ENCODE measurements at regions not wholly inside any gene's neighbourhood (a gene's known extent, or its start where the extent isn't known, plus 50 kb on each side); places are given as distances from the start of the nearest gene placed in this dataset.

DNA sequence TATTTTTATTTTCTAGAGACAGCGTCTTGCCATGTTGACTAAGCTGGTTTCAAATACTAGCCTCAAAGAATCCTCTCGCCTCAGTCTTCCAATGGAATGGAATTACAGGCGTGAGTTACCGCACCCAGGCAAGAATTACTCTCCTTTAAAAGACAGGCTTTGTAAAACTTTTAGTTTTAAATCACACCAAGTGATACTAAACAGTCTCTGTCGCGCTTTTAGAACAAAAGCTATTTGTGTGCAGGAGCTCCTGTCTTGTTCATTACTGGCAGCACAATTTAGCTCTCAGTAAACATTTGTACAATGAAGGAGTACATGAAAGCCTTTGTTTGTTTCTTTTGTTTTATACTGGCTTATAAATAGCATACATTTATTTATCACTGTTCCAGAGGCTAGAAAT, 1719.2 kb upstream of the PIK3C3 start:
- TF ChIP-seq, protein P1, sequence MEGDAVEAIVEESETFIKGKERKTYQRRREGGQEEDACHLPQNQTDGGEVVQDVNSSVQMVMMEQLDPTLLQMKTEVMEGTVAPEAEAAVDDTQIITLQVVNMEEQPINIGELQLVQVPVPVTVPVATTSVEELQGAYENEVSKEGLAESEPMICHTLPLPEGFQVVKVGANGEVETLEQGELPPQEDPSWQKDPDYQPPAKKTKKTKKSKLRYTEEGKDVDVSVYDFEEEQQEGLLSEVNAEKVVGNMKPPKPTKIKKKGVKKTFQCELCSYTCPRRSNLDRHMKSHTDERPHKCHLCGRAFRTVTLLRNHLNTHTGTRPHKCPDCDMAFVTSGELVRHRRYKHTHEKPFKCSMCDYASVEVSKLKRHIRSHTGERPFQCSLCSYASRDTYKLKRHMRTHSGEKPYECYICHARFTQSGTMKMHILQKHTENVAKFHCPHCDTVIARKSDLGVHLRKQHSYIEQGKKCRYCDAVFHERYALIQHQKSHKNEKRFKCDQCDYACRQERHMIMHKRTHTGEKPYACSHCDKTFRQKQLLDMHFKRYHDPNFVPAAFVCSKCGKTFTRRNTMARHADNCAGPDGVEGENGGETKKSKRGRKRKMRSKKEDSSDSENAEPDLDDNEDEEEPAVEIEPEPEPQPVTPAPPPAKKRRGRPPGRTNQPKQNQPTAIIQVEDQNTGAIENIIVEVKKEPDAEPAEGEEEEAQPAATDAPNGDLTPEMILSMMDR (IDR thresholded peaks at IDR 0.05), result no peak
- no peak for TF ChIP-seq EP300 (IDR thresholded peaks at IDR 0.05)

Data from ovary (tissue), 3 donors.